ENCODE measurements at regions not wholly inside any gene's neighbourhood (a gene's known extent, or its start where the extent isn't known, plus 50 kb on each side); places are given as distances from the start of the nearest gene placed in this dataset.

DNA sequence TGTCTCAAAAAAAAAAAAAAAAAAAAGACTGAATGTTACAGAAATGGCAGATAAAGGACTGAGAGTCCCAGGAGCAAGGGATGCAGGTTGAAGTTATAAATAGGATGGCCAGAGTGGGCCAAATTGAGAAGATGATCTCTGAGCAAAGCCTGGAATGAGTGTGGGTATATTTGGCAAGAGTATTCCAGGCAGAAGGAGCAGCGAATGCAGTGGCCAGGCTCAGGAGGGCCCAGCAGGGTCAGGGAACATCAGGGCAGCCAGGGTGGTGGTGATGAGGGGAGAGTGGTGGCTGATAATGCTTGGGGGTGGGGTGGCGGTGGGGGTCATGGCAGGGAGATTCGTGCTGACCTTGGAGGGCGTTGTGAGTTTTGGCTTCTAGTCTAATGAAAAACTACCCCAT is 141.3 kb upstream of the AGAP1 start:
- Histone ChIP-seq H3K9me3 (ENCODE audit: low read depth, low read length) (no peaks in the 10 kb centered on the region), H3K4me1 (ENCODE audit: insufficient read depth, low read length) (peaks cover under 1% of the 10 kb centered on the region), H2AFZ (ENCODE audit: low read length) (no peak overlapping the region), H4K20me1 (ENCODE audit: insufficient read depth, low read length) (no peaks in the 10 kb centered on the region), H3K36me3 (ENCODE audit: insufficient read depth, low read length) (no peaks in the 10 kb centered on the region), H3K27ac (ENCODE audit: low read depth, low read length) (no peak overlapping the region), H3K4me2 (ENCODE audit: insufficient read depth, low read length) (no peak overlapping the region), H3K27me3 (ENCODE audit: insufficient read depth, low read length) (no peaks in the 10 kb centered on the region), H3K79me2 (ENCODE audit: insufficient read depth, low read length) (no peaks in the 10 kb centered on the region), H3K4me3 (ENCODE audit: insufficient read depth, low read length) (no peak overlapping the region)
- no peak for DNase-seq (ENCODE audit: insufficient read length, low spot score, missing footprints)
- TF ChIP-seq, protein P1, sequence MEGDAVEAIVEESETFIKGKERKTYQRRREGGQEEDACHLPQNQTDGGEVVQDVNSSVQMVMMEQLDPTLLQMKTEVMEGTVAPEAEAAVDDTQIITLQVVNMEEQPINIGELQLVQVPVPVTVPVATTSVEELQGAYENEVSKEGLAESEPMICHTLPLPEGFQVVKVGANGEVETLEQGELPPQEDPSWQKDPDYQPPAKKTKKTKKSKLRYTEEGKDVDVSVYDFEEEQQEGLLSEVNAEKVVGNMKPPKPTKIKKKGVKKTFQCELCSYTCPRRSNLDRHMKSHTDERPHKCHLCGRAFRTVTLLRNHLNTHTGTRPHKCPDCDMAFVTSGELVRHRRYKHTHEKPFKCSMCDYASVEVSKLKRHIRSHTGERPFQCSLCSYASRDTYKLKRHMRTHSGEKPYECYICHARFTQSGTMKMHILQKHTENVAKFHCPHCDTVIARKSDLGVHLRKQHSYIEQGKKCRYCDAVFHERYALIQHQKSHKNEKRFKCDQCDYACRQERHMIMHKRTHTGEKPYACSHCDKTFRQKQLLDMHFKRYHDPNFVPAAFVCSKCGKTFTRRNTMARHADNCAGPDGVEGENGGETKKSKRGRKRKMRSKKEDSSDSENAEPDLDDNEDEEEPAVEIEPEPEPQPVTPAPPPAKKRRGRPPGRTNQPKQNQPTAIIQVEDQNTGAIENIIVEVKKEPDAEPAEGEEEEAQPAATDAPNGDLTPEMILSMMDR (IDR thresholded peaks at IDR 0.05; ENCODE audit: extremely low read depth, low read depth, low read length), result no peak

DNA sequence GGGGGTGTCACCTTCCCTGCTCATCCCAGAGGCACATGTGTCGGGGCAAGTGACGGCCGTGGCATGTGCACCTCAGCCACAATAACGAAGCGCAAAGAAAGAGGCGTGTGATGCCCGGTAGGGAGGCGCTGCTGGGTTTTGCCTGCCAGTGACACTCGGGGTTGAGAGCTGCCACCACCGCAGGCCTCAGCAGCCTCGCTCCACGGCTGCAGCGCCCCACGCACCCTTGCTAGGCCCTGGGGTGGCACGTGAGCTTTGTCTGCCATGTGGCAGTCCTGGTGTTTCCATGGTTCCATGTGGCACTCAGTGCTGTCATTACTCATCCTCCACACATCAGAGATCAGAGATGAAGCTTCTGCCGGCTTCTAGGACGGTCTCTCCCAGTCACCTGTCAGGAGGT is 136.0 kb upstream of the AGAP1 start:
- no peaks in the 10 kb centered on the region for H3K79me2 ChIP-seq (ENCODE audit: insufficient read depth, low read length)
- no peaks in the 10 kb centered on the region for H3K9me3 ChIP-seq (ENCODE audit: low read depth, low read length)
- TF ChIP-seq, protein P1 (IDR thresholded peaks at IDR 0.05; ENCODE audit: extremely low read depth, low read depth, low read length), result no peak
- H3K4me3 ChIP-seq (ENCODE audit: insufficient read depth, low read length), result no peak overlapping the region
- no peaks in the 10 kb centered on the region for H4K20me1 ChIP-seq (ENCODE audit: insufficient read depth, low read length)
- peaks cover 3% of the 10 kb centered on the region for H3K27me3 ChIP-seq (ENCODE audit: insufficient read depth, low read length)
- no peak overlapping the region for H2AFZ ChIP-seq (ENCODE audit: low read length)
- no peak for DNase-seq (ENCODE audit: insufficient read length, low spot score, missing footprints)
- no peak overlapping the region for H3K4me2 ChIP-seq (ENCODE audit: insufficient read depth, low read length)
- no peak overlapping the region for H3K27ac ChIP-seq (ENCODE audit: low read depth, low read length)
- H3K4me1 ChIP-seq (ENCODE audit: insufficient read depth, low read length), result peaks cover 12% of the 10 kb centered on the region
- no peaks in the 10 kb centered on the region for H3K36me3 ChIP-seq (ENCODE audit: insufficient read depth, low read length)

DNA sequence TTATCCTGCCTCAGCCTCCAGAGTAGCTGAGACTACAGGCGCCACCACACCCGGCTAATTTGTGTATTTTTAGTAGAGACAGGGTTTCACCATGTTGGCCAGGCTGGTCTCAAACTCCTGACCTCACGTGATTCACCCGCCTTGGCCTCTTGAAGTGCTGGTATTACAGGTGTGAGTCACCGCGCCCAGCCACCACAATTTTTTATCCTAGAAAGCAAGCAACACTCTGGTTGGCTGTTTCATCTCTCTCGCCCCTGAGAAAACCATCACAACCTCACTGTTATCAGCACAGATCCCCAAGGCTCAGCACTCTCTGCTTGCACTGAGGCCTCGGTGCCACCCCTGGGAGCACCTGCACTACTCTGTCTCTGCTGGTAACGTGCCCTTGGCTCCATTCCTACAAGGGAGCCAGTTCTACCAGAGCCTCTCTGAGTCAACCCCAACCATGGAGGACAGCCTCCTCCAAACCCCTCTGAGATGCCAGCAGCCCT is 134.8 kb upstream of the AGAP1 start:
- no peak overlapping the region for H3K27ac ChIP-seq (ENCODE audit: low read depth, low read length)
- no peaks in the 10 kb centered on the region for H3K36me3 ChIP-seq (ENCODE audit: insufficient read depth, low read length)
- no peak overlapping the region for H2AFZ ChIP-seq (ENCODE audit: low read length)
- H3K79me2 ChIP-seq (ENCODE audit: insufficient read depth, low read length), result no peaks in the 10 kb centered on the region
- no peaks in the 10 kb centered on the region for H3K9me3 ChIP-seq (ENCODE audit: low read depth, low read length)
- peaks cover 12% of the 10 kb centered on the region for H3K4me1 ChIP-seq (ENCODE audit: insufficient read depth, low read length)
- no peaks in the 10 kb centered on the region for H4K20me1 ChIP-seq (ENCODE audit: insufficient read depth, low read length)
- no peak overlapping the region for H3K4me2 ChIP-seq (ENCODE audit: insufficient read depth, low read length)
- no peak overlapping the region for H3K4me3 ChIP-seq (ENCODE audit: insufficient read depth, low read length)
- no peak for DNase-seq (ENCODE audit: insufficient read length, low spot score, missing footprints)
- peaks cover 9% of the 10 kb centered on the region for H3K27me3 ChIP-seq (ENCODE audit: insufficient read depth, low read length)
- TF ChIP-seq, protein P1 (IDR thresholded peaks at IDR 0.05; ENCODE audit: extremely low read depth, low read depth, low read length), result no peak

DNA sequence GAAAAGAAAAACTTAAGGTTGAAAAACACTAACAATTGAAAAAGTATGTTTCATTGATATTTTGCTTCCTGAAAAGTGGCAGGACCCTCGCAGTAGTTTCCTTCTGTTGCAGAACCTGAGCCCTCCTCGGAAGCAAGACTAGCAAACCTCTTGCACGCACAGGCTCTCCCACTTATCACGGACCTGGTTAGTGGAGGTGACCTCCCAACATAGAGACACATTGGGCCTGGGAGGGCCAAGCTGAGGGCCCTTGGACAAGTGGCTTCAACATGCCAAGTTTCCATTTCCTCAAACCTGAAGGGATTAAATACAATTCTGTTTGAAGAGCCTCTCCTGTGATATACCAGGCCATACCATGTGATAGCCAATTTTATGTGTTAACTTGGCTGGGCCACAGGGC is 133.4 kb upstream of the AGAP1 start:
- peaks cover 12% of the 10 kb centered on the region for H3K27me3 ChIP-seq (ENCODE audit: insufficient read depth, low read length)
- H3K79me2 ChIP-seq (ENCODE audit: insufficient read depth, low read length), result no peaks in the 10 kb centered on the region
- no peaks in the 10 kb centered on the region for H4K20me1 ChIP-seq (ENCODE audit: insufficient read depth, low read length)
- H3K4me3 ChIP-seq (ENCODE audit: insufficient read depth, low read length), result no peak overlapping the region
- DNase-seq (ENCODE audit: insufficient read length, low spot score, missing footprints), result no peak
- H3K9me3 ChIP-seq (ENCODE audit: low read depth, low read length), result no peaks in the 10 kb centered on the region
- TF ChIP-seq, protein P1 (IDR thresholded peaks at IDR 0.05; ENCODE audit: extremely low read depth, low read depth, low read length), result no peak
- peaks cover 12% of the 10 kb centered on the region for H3K4me1 ChIP-seq (ENCODE audit: insufficient read depth, low read length)
- H3K27ac ChIP-seq (ENCODE audit: low read depth, low read length), result no peak overlapping the region
- H2AFZ ChIP-seq (ENCODE audit: low read length), result no peak overlapping the region
- no peaks in the 10 kb centered on the region for H3K36me3 ChIP-seq (ENCODE audit: insufficient read depth, low read length)
- no peak overlapping the region for H3K4me2 ChIP-seq (ENCODE audit: insufficient read depth, low read length)
